GM23338 (cell line): ENCODE measurements at regions not wholly inside any gene's neighbourhood (a gene's known extent, or its start where the extent isn't known, plus 50 kb on each side); places are given as distances from the start of the nearest gene placed in this dataset.

ENCODE experiments used
- ATAC-seq: fragments of 200-7000 bp; cut with Tn5 transposase; 3 replicates; pipeline ENCODE4 v1.9.1; 2020
- DNase-seq: peaks from one replicate; pipeline ENCODE4 v3.0.0-alpha.2; 2015; ENCODE audit warnings: low spot score
- H2AFZ ChIP-seq: fragments of 200-600 bp; sonication (generic); 2 replicates; pipeline ENCODE4 v1.8.0; 2016; ENCODE audit warnings: antibody characterized with exemption, mild to moderate bottlenecking, moderate library complexity
- H3F3A ChIP-seq: fragments of 200-600 bp; sonication (generic); replicated peaks from 2 replicates; pipeline ENCODE4 v1.8.0; 2017; ENCODE audit warnings: antibody characterized with exemption, mixed run types, low read depth
- H3K27ac ChIP-seq: fragments of 200-600 bp; sonication (generic); 2 replicates; pipeline ENCODE4 v1.6.1; 2016; ENCODE audit warnings: low read depth
- H3K27me3 ChIP-seq: fragments of 200-600 bp; sonication (generic); 2 replicates; pipeline ENCODE4 v1.8.0; 2016; ENCODE audit warnings: mild to moderate bottlenecking, mixed run types, moderate library complexity; ENCODE audit not compliant: insufficient read depth
- H3K36me3 ChIP-seq: fragments of 200-600 bp; sonication (generic); 2 replicates; pipeline ENCODE4 v1.8.0; 2016; ENCODE audit warnings: mild to moderate bottlenecking; ENCODE audit not compliant: insufficient read depth
- H3K4me1 ChIP-seq: fragments of 200-600 bp; sonication (generic); 2 replicates; pipeline ENCODE4 v1.8.0; 2016; ENCODE audit warnings: mild to moderate bottlenecking, moderate library complexity; ENCODE audit not compliant: insufficient read depth
- H3K4me2 ChIP-seq: fragments of 200-600 bp; sonication (generic); 2 replicates; pipeline ENCODE4 v1.7.1; 2017; ENCODE audit warnings: mixed run types
- H3K4me3 ChIP-seq: fragments of 200-600 bp; sonication (generic); 2 replicates; pipeline ENCODE4 v1.6.1; 2016; ENCODE audit warnings: mixed run types
- H3K79me2 ChIP-seq: fragments of 200-600 bp; sonication (generic); replicated peaks from 2 replicates; pipeline ENCODE4 v1.8.0; 2017; ENCODE audit warnings: mild to moderate bottlenecking; ENCODE audit not compliant: insufficient read depth
- H3K9me2 ChIP-seq: fragments of 200-600 bp; sonication (generic); 2 replicates; pipeline ENCODE4 v1.8.0; 2017; ENCODE audit not compliant: insufficient read depth
- H4K20me1 ChIP-seq: fragments of 200-600 bp; sonication (generic); replicated peaks from 2 replicates; pipeline ENCODE4 v1.8.0; 2017; ENCODE audit warnings: mild to moderate bottlenecking; ENCODE audit not compliant: insufficient read depth
- H3K27ac Mint-ChIP-seq: 2 replicates; pipeline ENCODE4 v1.8.0; 2020; ENCODE audit warnings: inconsistent platforms, mild to moderate bottlenecking, moderate library complexity, mixed read lengths
- H3K27me3 Mint-ChIP-seq: 3 replicates; pipeline ENCODE4 v1.8.0; 2022; ENCODE audit warnings: low read depth, mild to moderate bottlenecking, moderate library complexity, mixed read lengths, inconsistent platforms; ENCODE audit not compliant: insufficient read depth, poor library complexity
- H3K36me3 Mint-ChIP-seq: 3 replicates; pipeline ENCODE4 v1.8.0; 2021; ENCODE audit warnings: low read depth, mild to moderate bottlenecking, inconsistent platforms, moderate library complexity, mixed read lengths
- H3K4me1 Mint-ChIP-seq: 3 replicates; pipeline ENCODE4 v1.8.0; 2020; ENCODE audit warnings: mild to moderate bottlenecking, inconsistent platforms, mixed read lengths
- H3K4me3 Mint-ChIP-seq: 3 replicates; pipeline ENCODE4 v1.8.0; 2021; ENCODE audit warnings: moderate library complexity, mild to moderate bottlenecking, inconsistent platforms, mixed read lengths
- H3K9me3 Mint-ChIP-seq: 3 replicates; pipeline ENCODE4 v1.8.0; 2020; ENCODE audit warnings: moderate library complexity, mild to moderate bottlenecking, inconsistent platforms, mixed read lengths
- CREB1 ChIP-seq: fragments of 250-450 bp; sonication (Bioruptor Pico); IDR thresholded peaks from 2 replicates; pipeline ENCODE4 v1.5.0; 2020; ENCODE audit warnings: low read depth, mild to moderate bottlenecking, moderate library complexity
- EZH2phosphoT487 ChIP-seq: fragments of 200-600 bp; sonication (generic); IDR thresholded peaks from one replicate; pipeline ENCODE4 v1.8.1; 2018; ENCODE audit warnings: antibody characterized with exemption; ENCODE audit not compliant: unreplicated experiment
- JUNB ChIP-seq: IDR thresholded peaks from one replicate; pipeline ENCODE4 v1.6.1; 2016; ENCODE audit warnings: antibody characterized with exemption; ENCODE audit not compliant: unreplicated experiment
- NANOG ChIP-seq: IDR thresholded peaks from 2 replicates; pipeline ENCODE4 v1.6.1; 2016; ENCODE audit warnings: antibody characterized with exemption, borderline replicate concordance
- POLR2AphosphoS5 ChIP-seq: IDR thresholded peaks from 2 replicates; pipeline ENCODE4 v1.6.1; 2016; ENCODE audit warnings: antibody characterized with exemption, low read depth
- STAT1 ChIP-seq: IDR thresholded peaks from one replicate; pipeline ENCODE4 v1.6.1; 2016; ENCODE audit warnings: antibody characterized with exemption; ENCODE audit not compliant: unreplicated experiment
- ZNF114 ChIP-seq: fragments of 250-450 bp; sonication (Bioruptor Pico); IDR thresholded peaks from 2 replicates; pipeline ENCODE4 v1.5.0; 2020; ENCODE audit warnings: mild to moderate bottlenecking, moderate library complexity
- ZNF331 ChIP-seq: fragments of 250-450 bp; sonication (Bioruptor Pico); IDR thresholded peaks from 2 replicates; pipeline ENCODE4 v1.5.0; 2020; ENCODE audit warnings: low read depth, mild to moderate bottlenecking, moderate library complexity
- ZNF462 ChIP-seq: fragments of 250-450 bp; sonication (Bioruptor Pico); IDR thresholded peaks from 2 replicates; pipeline ENCODE4 v1.5.0; 2020; ENCODE audit warnings: mild to moderate bottlenecking, moderate library complexity
- TF ChIP-seq, protein P1 (sequence below), 2 experiments: fragments of 200-600 bp in 1 of 2; sonication (generic) in 1 of 2; conservative IDR thresholded peaks; 2 replicates each; pipeline versions ENCODE4 v1.5.1 to v1.6.1; 2016 to 2017; ENCODE audit warnings: antibody characterized with exemption in 2 of 2, low read depth in 2 of 2, mild to moderate bottlenecking in 2 of 2, moderate library complexity in 1 of 2
- TF ChIP-seq, protein P2 (sequence below): IDR thresholded peaks from 2 replicates; pipeline ENCODE4 v1.6.1; 2016; ENCODE audit warnings: antibody characterized with exemption

- TF ChIP-seq, protein P1, sequence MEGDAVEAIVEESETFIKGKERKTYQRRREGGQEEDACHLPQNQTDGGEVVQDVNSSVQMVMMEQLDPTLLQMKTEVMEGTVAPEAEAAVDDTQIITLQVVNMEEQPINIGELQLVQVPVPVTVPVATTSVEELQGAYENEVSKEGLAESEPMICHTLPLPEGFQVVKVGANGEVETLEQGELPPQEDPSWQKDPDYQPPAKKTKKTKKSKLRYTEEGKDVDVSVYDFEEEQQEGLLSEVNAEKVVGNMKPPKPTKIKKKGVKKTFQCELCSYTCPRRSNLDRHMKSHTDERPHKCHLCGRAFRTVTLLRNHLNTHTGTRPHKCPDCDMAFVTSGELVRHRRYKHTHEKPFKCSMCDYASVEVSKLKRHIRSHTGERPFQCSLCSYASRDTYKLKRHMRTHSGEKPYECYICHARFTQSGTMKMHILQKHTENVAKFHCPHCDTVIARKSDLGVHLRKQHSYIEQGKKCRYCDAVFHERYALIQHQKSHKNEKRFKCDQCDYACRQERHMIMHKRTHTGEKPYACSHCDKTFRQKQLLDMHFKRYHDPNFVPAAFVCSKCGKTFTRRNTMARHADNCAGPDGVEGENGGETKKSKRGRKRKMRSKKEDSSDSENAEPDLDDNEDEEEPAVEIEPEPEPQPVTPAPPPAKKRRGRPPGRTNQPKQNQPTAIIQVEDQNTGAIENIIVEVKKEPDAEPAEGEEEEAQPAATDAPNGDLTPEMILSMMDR (conservative IDR thresholded peaks at IDR 0.05; ENCODE audit: low read depth in 2 of 2): no peak
- TF ChIP-seq ZNF331 (CRISPR knock-in tag) (no peak), POLR2AphosphoS5 (no peak), CREB1 (CRISPR knock-in tag) (no peak)
- TF ChIP-seq, protein P2, sequence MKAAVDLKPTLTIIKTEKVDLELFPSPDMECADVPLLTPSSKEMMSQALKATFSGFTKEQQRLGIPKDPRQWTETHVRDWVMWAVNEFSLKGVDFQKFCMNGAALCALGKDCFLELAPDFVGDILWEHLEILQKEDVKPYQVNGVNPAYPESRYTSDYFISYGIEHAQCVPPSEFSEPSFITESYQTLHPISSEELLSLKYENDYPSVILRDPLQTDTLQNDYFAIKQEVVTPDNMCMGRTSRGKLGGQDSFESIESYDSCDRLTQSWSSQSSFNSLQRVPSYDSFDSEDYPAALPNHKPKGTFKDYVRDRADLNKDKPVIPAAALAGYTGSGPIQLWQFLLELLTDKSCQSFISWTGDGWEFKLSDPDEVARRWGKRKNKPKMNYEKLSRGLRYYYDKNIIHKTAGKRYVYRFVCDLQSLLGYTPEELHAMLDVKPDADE: no peak
Measured at GRCh38 chr2:6212491-6212890, 520.3 kb downstream of the SOX11 start (continued).

DNA sequence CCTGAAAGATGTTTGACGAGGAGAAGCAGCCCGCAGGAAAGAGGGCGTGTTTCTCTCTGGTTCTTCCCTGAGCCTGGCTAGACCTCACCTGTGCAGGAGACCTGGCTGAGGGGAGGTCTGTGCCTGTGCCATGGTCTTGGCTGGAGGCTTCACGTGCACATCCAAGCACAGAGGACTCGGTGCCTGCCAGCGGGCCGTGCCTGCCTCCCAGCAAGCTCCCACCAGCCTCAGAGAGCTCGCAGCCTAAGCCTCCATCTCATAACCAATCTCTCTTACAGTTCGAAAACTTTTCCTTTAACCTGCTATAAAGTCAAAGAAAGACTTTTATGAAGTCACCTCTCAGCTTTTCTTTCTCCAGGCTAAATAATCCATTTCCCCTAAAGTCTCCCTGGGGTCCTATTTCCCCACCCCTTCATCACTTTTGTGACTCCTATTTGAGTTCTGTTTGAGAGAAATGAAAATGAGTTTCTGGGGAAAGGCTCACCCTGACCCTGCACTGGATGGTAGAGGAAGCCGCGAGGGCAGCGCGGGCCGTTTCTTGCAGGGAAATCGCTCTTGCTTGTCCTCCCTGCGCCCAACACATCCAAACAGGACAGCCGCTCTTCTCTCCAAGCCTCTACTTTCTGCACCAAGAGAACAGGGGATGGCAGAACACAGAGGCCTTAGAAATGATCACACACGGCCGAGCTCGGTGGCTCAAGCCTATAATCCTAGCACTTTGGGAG is 521.0 kb downstream of the SOX11 start:
- Histone ChIP-seq H3K27me3 (no peaks in the 10 kb centered on the region), H3K36me3 (no peaks in the 10 kb centered on the region), H3K4me3 (no peak overlapping the region), H2AFZ (no peak overlapping the region), H3F3A (no peaks in the 10 kb centered on the region), H3K4me1 (no peaks in the 10 kb centered on the region), H3K9me2 (no peaks in the 10 kb centered on the region), H4K20me1 (no peaks in the 10 kb centered on the region), H3K27ac (no peak overlapping the region), H3K4me2 (no peak overlapping the region), H3K79me2 (no peaks in the 10 kb centered on the region)
- Mint-ChIP-seq H3K36me3 (no peaks in the 10 kb centered on the region; the same call in 2 of the 3 replicates), H3K9me3 (peaks cover 73% of the 10 kb centered on the region), H3K4me1 (no peaks in the 10 kb centered on the region), H3K4me3 (no peak overlapping the region), H3K27me3 (no peaks in the 10 kb centered on the region), H3K27ac (no peak overlapping the region)
- DNase-seq (no peak), ATAC-seq (no peak)
- TF ChIP-seq, protein P2: no peak
- TF ChIP-seq JUNB (no peak), ZNF114 (CRISPR knock-in tag) (no peak), EZH2phosphoT487 (no peak), ZNF462 (CRISPR knock-in tag) (no peak), ZNF331 (CRISPR knock-in tag) (no peak), NANOG (no peak), POLR2AphosphoS5 (no peak), STAT1 (no peak)
- TF ChIP-seq, protein P1 (conservative IDR thresholded peaks at IDR 0.05; ENCODE audit: low read depth in 2 of 2): no peak
